Vagina (tissue), 2 donors: ENCODE measurements at regions not wholly inside any gene's neighbourhood (a gene's known extent, or its start where the extent isn't known, plus 50 kb on each side); places are given as distances from the start of the nearest gene placed in this dataset.

Experiments used
- DNase-seq, 2 donors: peaks; one replicate each; pipeline ENCODE4 v3.0.0-alpha.2; 2017; ENCODE audit errors: extremely low spot score in 2 of 2
- H3K27ac ChIP-seq: fragments of 200-600 bp; sonication (generic); one replicate; pipeline ENCODE4 v1.5.1; 2019
- H3K27me3 ChIP-seq: fragments of 200-600 bp; sonication (generic); one replicate; pipeline ENCODE4 v1.5.1; 2019
- H3K36me3 ChIP-seq, 2 donors: fragments of 200-600 bp; sonication (generic); one replicate each; pipeline ENCODE4 v1.5.1; 2017 to 2019
- H3K4me1 ChIP-seq: fragments of 200-600 bp; sonication (generic); one replicate; pipeline ENCODE4 v1.5.1; 2019
- H3K4me3 ChIP-seq, 2 donors: fragments of 200-600 bp; sonication (generic); 1 replicate in 1 of 2; 2 replicates in 1 of 2; pipeline ENCODE4 v1.5.1; 2016 to 2019
- H3K9me3 ChIP-seq: fragments of 200-600 bp; sonication (generic); one replicate; pipeline ENCODE4 v1.5.1; 2019
- POLR2A ChIP-seq, 2 donors: fragments of 450-650 bp; IDR thresholded peaks; one replicate each; pipeline ENCODE4 v1.6.1; 2017; ENCODE audit warnings: antibody characterized with exemption in 2 of 2, mild to moderate bottlenecking in 2 of 2, moderate library complexity in 2 of 2
- POLR2AphosphoS5 ChIP-seq, 2 donors: sonication (generic); formaldehyde crosslinking; IDR thresholded peaks; one replicate each; pipeline ENCODE4 v1.9.0; 2017; ENCODE audit warnings: antibody characterized with exemption in 2 of 2, mild to moderate bottlenecking in 2 of 2, low read depth in 1 of 2; ENCODE audit not compliant: insufficient read depth in 1 of 2
- intact Hi-C: fragments of 100-400 bp; cut with DNase I; formaldehyde crosslinking; loops from one replicate; pipeline ENCODE4 v1.15.1; 2023
- TF ChIP-seq, protein P1 (sequence below), 3 experiments: fragments of 450-650 bp in 2 of 3; fragments of 200-600 bp in 1 of 3; sonication (generic) in 1 of 3; IDR thresholded peaks; one replicate each; pipeline ENCODE4 v1.5.1; 2017 to 2019; ENCODE audit warnings: antibody characterized with exemption in 3 of 3, mild to moderate bottlenecking in 2 of 3, moderate library complexity in 2 of 3

DNA sequence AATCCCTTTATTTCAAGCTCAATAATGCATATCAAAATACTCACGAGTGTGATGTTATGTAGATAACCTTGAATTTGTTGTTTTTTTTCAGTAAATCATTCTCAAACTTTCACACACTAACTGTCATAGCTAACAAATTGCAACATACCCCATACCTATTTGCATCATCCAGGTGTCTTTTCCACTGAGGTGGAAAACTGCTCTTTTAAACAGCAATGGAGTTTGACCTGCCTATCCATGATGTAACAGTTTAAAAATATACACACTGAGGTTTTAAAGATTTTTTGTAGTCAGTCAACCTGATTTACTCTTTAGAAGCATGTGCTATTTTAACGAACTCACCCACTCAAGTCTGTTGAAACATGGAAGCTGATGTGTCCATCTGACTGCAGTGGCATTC is 298.7 kb downstream of the RND3 start:
- Histone ChIP-seq H3K36me3 (no peaks in the 10 kb centered on the region), H3K4me1 (no peaks in the 10 kb centered on the region), H3K4me3 (no peak overlapping the region), H3K9me3 (no peaks in the 10 kb centered on the region), H3K27me3 (no peaks in the 10 kb centered on the region), H3K27ac (no peak overlapping the region)
- intact Hi-C loops, result no loop called here
- TF ChIP-seq, protein P1, sequence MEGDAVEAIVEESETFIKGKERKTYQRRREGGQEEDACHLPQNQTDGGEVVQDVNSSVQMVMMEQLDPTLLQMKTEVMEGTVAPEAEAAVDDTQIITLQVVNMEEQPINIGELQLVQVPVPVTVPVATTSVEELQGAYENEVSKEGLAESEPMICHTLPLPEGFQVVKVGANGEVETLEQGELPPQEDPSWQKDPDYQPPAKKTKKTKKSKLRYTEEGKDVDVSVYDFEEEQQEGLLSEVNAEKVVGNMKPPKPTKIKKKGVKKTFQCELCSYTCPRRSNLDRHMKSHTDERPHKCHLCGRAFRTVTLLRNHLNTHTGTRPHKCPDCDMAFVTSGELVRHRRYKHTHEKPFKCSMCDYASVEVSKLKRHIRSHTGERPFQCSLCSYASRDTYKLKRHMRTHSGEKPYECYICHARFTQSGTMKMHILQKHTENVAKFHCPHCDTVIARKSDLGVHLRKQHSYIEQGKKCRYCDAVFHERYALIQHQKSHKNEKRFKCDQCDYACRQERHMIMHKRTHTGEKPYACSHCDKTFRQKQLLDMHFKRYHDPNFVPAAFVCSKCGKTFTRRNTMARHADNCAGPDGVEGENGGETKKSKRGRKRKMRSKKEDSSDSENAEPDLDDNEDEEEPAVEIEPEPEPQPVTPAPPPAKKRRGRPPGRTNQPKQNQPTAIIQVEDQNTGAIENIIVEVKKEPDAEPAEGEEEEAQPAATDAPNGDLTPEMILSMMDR (IDR thresholded peaks at IDR 0.05), result no peak
- no peak for TF ChIP-seq POLR2AphosphoS5 (IDR thresholded peaks at IDR 0.05; ENCODE audit: insufficient read depth in 1 of 2, low read depth in 1 of 2)
- TF ChIP-seq POLR2A (IDR thresholded peaks at IDR 0.05), result no peak
- no peak for DNase-seq

DNA sequence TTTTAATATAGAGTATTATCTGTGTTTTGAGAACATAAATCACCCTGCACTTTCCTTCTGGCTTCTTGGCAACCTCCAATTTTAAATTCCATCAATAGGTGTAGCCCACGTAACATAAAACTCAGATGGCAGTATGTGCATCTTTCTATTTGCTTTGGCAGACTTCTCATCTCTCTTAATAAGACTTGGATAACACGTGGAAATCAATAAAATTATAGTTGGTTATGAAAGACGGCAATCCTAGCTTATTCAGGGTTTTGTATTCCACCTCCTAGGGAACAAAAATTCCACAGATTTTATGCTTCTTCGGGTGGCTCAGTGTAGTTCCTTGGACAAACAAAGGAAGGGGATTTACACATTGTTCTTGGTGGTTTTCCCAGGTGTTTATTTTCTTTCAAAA is 299.3 kb downstream of the RND3 start:
- DNase-seq, result no peak

DNA sequence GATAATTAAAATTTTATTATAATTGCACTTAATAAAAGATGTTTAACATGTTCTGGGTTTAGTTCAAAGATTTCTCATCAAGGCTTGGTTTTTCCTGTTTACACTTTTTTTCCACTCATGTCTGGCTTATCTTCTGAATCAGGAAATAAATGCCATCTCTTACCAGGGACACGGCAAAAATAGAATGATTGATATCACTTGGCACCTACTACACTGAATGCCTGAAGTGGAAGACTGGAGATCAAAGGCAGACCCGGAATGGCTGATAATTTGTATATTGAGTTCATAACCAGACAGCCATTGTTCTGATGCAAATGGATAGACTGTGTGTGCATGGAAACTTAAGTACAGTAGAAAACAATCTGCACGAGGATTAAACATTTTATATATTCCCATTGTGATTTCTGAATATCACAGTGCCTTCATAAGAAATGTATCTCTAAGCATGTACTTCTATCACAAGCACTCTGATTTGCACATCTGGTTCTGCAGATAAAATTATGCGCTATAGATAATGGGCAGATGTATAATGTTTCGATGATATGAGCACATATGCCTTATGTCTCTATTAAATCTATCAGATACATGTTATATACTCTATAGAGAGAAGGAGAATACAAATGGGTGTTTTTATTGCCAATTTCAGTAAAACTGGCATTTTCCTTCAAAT is 304.8 kb downstream of the RND3 start:
- TF ChIP-seq POLR2A (IDR thresholded peaks at IDR 0.05), result no peak
- TF ChIP-seq, protein P1 (IDR thresholded peaks at IDR 0.05), result no peak
- TF ChIP-seq POLR2AphosphoS5 (IDR thresholded peaks at IDR 0.05; ENCODE audit: insufficient read depth in 1 of 2, low read depth in 1 of 2), result no peak

More for the DNA sequence above, 299.3 kb downstream of the RND3 start:
- intact Hi-C loops, result no loop called here
- TF ChIP-seq, protein P1 (IDR thresholded peaks at IDR 0.05), result no peak
- TF ChIP-seq POLR2AphosphoS5 (IDR thresholded peaks at IDR 0.05; ENCODE audit: insufficient read depth in 1 of 2, low read depth in 1 of 2), result no peak
- TF ChIP-seq POLR2A (IDR thresholded peaks at IDR 0.05), result no peak
- Histone ChIP-seq H3K27ac (no peak overlapping the region), H3K27me3 (no peaks in the 10 kb centered on the region), H3K9me3 (no peaks in the 10 kb centered on the region), H3K36me3 (no peaks in the 10 kb centered on the region), H3K4me1 (no peaks in the 10 kb centered on the region), H3K4me3 (no peak overlapping the region)

DNA sequence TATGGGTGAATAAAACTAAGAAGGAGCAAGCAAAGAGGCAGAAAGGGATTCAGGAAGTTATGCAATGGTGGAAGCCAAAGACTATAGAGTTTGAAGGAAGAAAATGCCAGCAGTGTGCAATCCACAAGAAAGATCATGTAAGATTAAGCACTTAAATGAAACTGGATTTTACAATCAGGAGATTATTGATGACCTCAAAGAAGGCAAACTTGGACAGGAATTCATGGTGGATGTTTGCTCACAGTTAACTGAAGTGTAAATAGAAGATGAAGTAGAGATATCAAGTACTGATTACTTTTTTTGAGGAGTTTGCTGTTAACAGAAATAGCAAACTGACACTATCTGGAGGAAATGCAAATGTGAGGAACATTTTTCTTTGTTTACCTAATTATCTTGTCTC is 308.9 kb downstream of the RND3 start:
- H3K27ac ChIP-seq, result no peak overlapping the region
- intact Hi-C loops, result no loop called here
- no peaks in the 10 kb centered on the region for H3K36me3 ChIP-seq
- H3K27me3 ChIP-seq, result no peaks in the 10 kb centered on the region
- H3K4me1 ChIP-seq, result peaks cover 5% of the 10 kb centered on the region
- TF ChIP-seq, protein P1 (IDR thresholded peaks at IDR 0.05), result no peak
- TF ChIP-seq POLR2A (IDR thresholded peaks at IDR 0.05) (no peak), POLR2AphosphoS5 (IDR thresholded peaks at IDR 0.05; ENCODE audit: insufficient read depth in 1 of 2, low read depth in 1 of 2) (no peak)
- no peaks in the 10 kb centered on the region for H3K9me3 ChIP-seq
- H3K4me3 ChIP-seq, result no peak overlapping the region
- DNase-seq, result no peak

More for the DNA sequence above, 304.8 kb downstream of the RND3 start:
- Histone ChIP-seq H3K4me1 (no peaks in the 10 kb centered on the region), H3K27ac (no peak overlapping the region), H3K27me3 (no peaks in the 10 kb centered on the region), H3K9me3 (no peaks in the 10 kb centered on the region), H3K4me3 (no peak overlapping the region), H3K36me3 (no peaks in the 10 kb centered on the region)
- intact Hi-C loops, result no loop called here
- DNase-seq, result no peak

DNA sequence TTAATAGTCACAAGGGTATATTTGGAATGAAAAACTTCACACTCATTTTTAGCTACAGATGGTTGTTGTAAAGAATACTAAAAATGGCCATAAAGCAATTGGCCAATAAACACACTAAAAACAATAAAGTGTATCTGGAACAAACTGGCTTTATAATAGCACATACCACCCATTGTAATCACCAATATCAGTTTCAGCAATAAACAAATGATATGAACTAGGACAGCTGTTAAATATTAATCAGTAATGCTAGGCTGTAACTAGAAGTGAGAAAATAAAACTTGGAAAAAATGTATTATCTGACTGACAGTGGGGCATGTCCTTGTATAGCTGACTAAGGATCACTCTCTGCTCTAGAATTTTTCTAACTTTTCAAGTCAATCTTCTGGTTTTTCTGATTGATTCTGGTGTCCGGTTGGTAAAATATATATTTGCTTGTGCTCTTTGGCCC is 312.5 kb downstream of the RND3 start:
- TF ChIP-seq POLR2A (IDR thresholded peaks at IDR 0.05), result no peak
- TF ChIP-seq POLR2AphosphoS5 (IDR thresholded peaks at IDR 0.05; ENCODE audit: insufficient read depth in 1 of 2, low read depth in 1 of 2), result no peak
- TF ChIP-seq, protein P1 (IDR thresholded peaks at IDR 0.05), result no peak
- no peak overlapping the region for H3K27ac ChIP-seq
- no peak overlapping the region for H3K4me3 ChIP-seq
- intact Hi-C loops, result no loop called here
- no peaks in the 10 kb centered on the region for H3K36me3 ChIP-seq
- no peaks in the 10 kb centered on the region for H3K27me3 ChIP-seq
- peaks cover 5% of the 10 kb centered on the region for H3K4me1 ChIP-seq
- no peaks in the 10 kb centered on the region for H3K9me3 ChIP-seq
- DNase-seq, result no peak
